ENCODE measurements at regions not wholly inside any gene's neighbourhood (a gene's known extent, or its start where the extent isn't known, plus 50 kb on each side); places are given as distances from the start of the nearest gene placed in this dataset.

DNA sequence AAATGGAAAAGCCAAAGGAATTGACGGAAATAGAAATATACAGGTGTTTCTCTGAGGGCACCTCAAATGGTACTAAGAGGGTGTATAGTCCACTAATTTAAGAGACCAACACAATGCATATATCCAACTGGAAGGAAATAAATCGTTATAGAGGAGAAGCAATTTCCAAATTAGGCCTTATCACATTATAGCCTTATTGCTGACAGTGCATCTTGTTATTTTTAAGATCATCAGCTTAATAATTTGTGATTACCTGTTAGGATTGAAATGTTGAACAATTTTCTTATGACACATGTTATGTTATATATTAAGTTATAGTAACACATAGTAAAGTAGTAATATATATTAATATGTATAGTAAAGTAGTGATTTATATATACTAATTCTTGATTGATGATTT, 915.7 kb upstream of the PCDH9 start:
- Mint-ChIP-seq H3K27me3 (ENCODE audit: insufficient read depth) (no peaks in the 10 kb centered on the region), H3K4me3 (no peak overlapping the region), H3K27ac (no peak overlapping the region), H3K36me3 (ENCODE audit: low read depth) (no peaks in the 10 kb centered on the region), H3K4me1 (ENCODE audit: low read depth) (no peaks in the 10 kb centered on the region), H3K9me3 (peaks cover 30% of the 10 kb centered on the region)
- DNase-seq = no peak
- no peak for TF ChIP-seq CTCF (IDR thresholded peaks at IDR 0.05)

- Mint-ChIP-seq H3K27me3 (ENCODE audit: insufficient read depth) (no peaks in the 10 kb centered on the region), H3K4me3 (no peak overlapping the region), H3K27ac (no peak overlapping the region), H3K36me3 (ENCODE audit: low read depth) (no peaks in the 10 kb centered on the region), H3K4me1 (ENCODE audit: low read depth) (no peaks in the 10 kb centered on the region), H3K9me3 (peaks cover 23% of the 10 kb centered on the region)
- no peak for TF ChIP-seq CTCF (IDR thresholded peaks at IDR 0.05)
- DNase-seq = no peak
Measured at GRCh38 chr13:68128297-68128915, 898.3 kb upstream of the PCDH9 start.

GRCh38 chr13:68125087-68125480, 894.9 kb upstream of the PCDH9 start:
- Mint-ChIP-seq H3K27ac (no peak overlapping the region), H3K27me3 (ENCODE audit: insufficient read depth) (no peaks in the 10 kb centered on the region), H3K4me3 (no peak overlapping the region), H3K4me1 (ENCODE audit: low read depth) (no peaks in the 10 kb centered on the region), H3K36me3 (ENCODE audit: low read depth) (no peaks in the 10 kb centered on the region), H3K9me3 (peaks cover 16% of the 10 kb centered on the region; the same call in 1 of the 2 replicates)
- no peak for DNase-seq
- TF ChIP-seq CTCF (IDR thresholded peaks at IDR 0.05) = no peak

GRCh38 chr13:68124437-68125086, 894.4 kb upstream of the PCDH9 start:
- H3K4me1 Mint-ChIP-seq (ENCODE audit: low read depth) = no peaks in the 10 kb centered on the region
- no peak for TF ChIP-seq CTCF (IDR thresholded peaks at IDR 0.05)
- H3K27me3 Mint-ChIP-seq (ENCODE audit: insufficient read depth) = no peaks in the 10 kb centered on the region
- DNase-seq = no peak
- H3K9me3 Mint-ChIP-seq = peaks cover 16% of the 10 kb centered on the region; the same call in 1 of the 2 replicates
- no peak overlapping the region for H3K27ac Mint-ChIP-seq
- H3K4me3 Mint-ChIP-seq = no peak overlapping the region
- no peaks in the 10 kb centered on the region for H3K36me3 Mint-ChIP-seq (ENCODE audit: low read depth)

DNA sequence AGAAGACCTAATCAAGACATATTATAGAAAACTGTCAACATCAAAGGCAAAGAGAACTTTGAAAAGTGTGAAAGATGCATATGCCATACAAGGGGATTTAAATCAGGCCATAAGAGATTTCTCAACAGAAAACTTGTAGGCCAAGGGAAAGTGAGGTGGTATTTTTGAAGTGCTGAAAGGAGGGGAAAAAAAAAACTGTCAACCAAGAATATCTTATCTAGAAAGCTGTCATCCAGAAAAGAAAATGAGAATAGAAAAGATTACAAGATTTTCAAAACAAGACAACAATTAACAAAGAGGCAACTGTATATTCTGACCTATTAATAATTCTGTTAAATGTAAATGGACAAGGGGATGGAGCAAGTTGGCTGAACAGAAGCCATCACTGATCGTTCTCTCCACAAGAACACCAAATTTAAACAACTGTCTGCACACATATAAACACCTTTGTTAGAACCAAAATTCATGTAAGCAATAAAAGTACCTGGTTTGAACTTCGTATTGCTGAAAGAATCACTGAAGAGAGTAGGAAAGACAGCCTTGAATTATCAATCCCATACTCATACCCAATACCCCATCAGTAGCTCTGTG, 880.1 kb upstream of the PCDH9 start:
- no peaks in the 10 kb centered on the region; the same call in 1 of the 2 replicates for H3K27me3 Mint-ChIP-seq (ENCODE audit: insufficient read depth)
- H3K4me3 Mint-ChIP-seq = no peak overlapping the region
- H3K27ac Mint-ChIP-seq = no peak overlapping the region
- peaks cover 5% of the 10 kb centered on the region for H3K36me3 Mint-ChIP-seq (ENCODE audit: low read depth)
- DNase-seq = no peak
- H3K9me3 Mint-ChIP-seq = peaks cover 65% of the 10 kb centered on the region
- no peaks in the 10 kb centered on the region for H3K4me1 Mint-ChIP-seq (ENCODE audit: low read depth)
- TF ChIP-seq CTCF (IDR thresholded peaks at IDR 0.05) = no peak
